Activated naive CD4-positive, alpha-beta T cell treated with anti-CD3 and anti-CD28 coated beads, Interleukin-2, amount 50 U/mL, for 24 hours (primary cell): ENCODE measurements at regions not wholly inside any gene's neighbourhood (a gene's known extent, or its start where the extent isn't known, plus 50 kb on each side); places are given as distances from the start of the nearest gene placed in this dataset.

ENCODE experiments used
- H3K27ac Mint-ChIP-seq: one replicate; pipeline ENCODE4 v1.8.0; 2021; ENCODE audit warnings: mild to moderate bottlenecking, mixed read lengths
- H3K27me3 Mint-ChIP-seq: one replicate; pipeline ENCODE4 v1.8.0; 2021; ENCODE audit warnings: mixed read lengths
- H3K36me3 Mint-ChIP-seq: one replicate; pipeline ENCODE4 v1.8.0; 2021; ENCODE audit warnings: mixed read lengths
- H3K4me1 Mint-ChIP-seq: one replicate; pipeline ENCODE4 v1.8.0; 2021; ENCODE audit warnings: mixed read lengths
- H3K4me3 Mint-ChIP-seq: one replicate; pipeline ENCODE4 v1.8.0; 2021; ENCODE audit warnings: mild to moderate bottlenecking, mixed read lengths
- H3K9me3 Mint-ChIP-seq: one replicate; pipeline ENCODE4 v1.8.0; 2021; ENCODE audit warnings: mixed read lengths

- Mint-ChIP-seq H3K27ac (no peak overlapping the region), H3K36me3 (no peaks in the 10 kb centered on the region), H3K9me3 (peaks cover 11% of the 10 kb centered on the region), H3K4me3 (no peak overlapping the region), H3K27me3 (no peaks in the 10 kb centered on the region), H3K4me1 (no peaks in the 10 kb centered on the region)
These were observed 682.7 kb upstream of the AADAT start for GRCh38 chr4:170772429-170772828.

GRCh38 chr4:170770664-170771063, 680.9 kb upstream of the AADAT start:
- H3K4me1 Mint-ChIP-seq, result no peaks in the 10 kb centered on the region
- peaks cover 11% of the 10 kb centered on the region for H3K9me3 Mint-ChIP-seq
- no peaks in the 10 kb centered on the region for H3K36me3 Mint-ChIP-seq
- no peak overlapping the region for H3K27ac Mint-ChIP-seq
- no peaks in the 10 kb centered on the region for H3K27me3 Mint-ChIP-seq
- no peak overlapping the region for H3K4me3 Mint-ChIP-seq

DNA sequence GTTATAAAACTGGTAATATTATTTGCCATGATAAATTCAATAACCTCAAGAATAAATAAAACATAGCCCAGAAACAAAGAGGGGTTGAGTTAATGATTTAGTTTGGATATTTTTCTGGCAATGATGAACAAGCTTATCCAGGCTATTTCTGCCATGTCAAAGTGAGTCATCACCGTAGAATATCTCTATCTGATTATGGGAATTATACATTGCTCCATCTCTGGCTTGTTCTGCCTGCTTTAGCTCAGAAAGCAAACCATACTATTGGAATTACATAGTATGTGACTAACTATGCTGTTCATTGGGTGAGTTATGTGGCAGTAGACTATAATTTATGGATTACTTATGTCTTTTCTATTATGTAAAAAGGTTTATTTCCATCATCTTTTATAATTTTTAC, 680.1 kb upstream of the AADAT start:
- Mint-ChIP-seq H3K4me1 (no peaks in the 10 kb centered on the region), H3K27ac (no peak overlapping the region), H3K4me3 (no peak overlapping the region), H3K36me3 (no peaks in the 10 kb centered on the region), H3K27me3 (no peaks in the 10 kb centered on the region), H3K9me3 (peaks cover 11% of the 10 kb centered on the region)

GRCh38 chr4:170758988-170759387, 669.2 kb upstream of the AADAT start:
- peaks cover 12% of the 10 kb centered on the region for H3K9me3 Mint-ChIP-seq
- H3K36me3 Mint-ChIP-seq, result no peaks in the 10 kb centered on the region
- H3K4me1 Mint-ChIP-seq, result no peaks in the 10 kb centered on the region
- H3K27ac Mint-ChIP-seq, result no peak overlapping the region
- H3K4me3 Mint-ChIP-seq, result no peak overlapping the region
- no peaks in the 10 kb centered on the region for H3K27me3 Mint-ChIP-seq

- no peaks in the 10 kb centered on the region for H3K36me3 Mint-ChIP-seq
- H3K27ac Mint-ChIP-seq, result no peak overlapping the region
- no peaks in the 10 kb centered on the region for H3K27me3 Mint-ChIP-seq
- H3K4me1 Mint-ChIP-seq, result no peaks in the 10 kb centered on the region
- peaks cover 4% of the 10 kb centered on the region for H3K9me3 Mint-ChIP-seq
- H3K4me3 Mint-ChIP-seq, result no peak overlapping the region
These were observed 660.8 kb upstream of the AADAT start for GRCh38 chr4:170750519-170750918.

DNA sequence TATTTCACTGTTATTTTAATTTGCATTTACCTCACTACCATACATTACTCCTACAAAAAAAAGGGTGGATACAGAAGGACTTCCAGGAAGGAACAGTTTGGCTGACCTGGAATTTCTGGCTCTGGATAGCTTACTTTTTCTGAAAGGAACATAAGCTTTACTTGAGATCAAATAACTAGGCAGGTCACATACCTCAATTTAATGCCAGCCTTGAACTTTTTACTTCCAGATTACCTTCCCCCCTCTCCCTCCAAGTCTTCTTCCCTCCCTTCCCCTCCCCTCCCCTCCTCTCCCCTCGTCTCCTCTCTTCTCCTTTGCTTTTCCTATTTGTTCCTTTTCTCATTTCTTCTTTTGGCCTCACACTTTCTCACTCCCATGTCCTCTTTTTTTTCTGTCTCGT, 659.2 kb upstream of the AADAT start:
- H3K4me3 Mint-ChIP-seq, result no peak overlapping the region
- peaks cover 4% of the 10 kb centered on the region for H3K9me3 Mint-ChIP-seq
- H3K4me1 Mint-ChIP-seq, result no peaks in the 10 kb centered on the region
- H3K27ac Mint-ChIP-seq, result no peak overlapping the region
- H3K27me3 Mint-ChIP-seq, result no peaks in the 10 kb centered on the region
- no peaks in the 10 kb centered on the region for H3K36me3 Mint-ChIP-seq

GRCh38 chr4:170743633-170744032, 653.9 kb upstream of the AADAT start:
- H3K4me1 Mint-ChIP-seq, result no peaks in the 10 kb centered on the region
- H3K36me3 Mint-ChIP-seq, result no peaks in the 10 kb centered on the region
- H3K27me3 Mint-ChIP-seq, result no peaks in the 10 kb centered on the region

DNA sequence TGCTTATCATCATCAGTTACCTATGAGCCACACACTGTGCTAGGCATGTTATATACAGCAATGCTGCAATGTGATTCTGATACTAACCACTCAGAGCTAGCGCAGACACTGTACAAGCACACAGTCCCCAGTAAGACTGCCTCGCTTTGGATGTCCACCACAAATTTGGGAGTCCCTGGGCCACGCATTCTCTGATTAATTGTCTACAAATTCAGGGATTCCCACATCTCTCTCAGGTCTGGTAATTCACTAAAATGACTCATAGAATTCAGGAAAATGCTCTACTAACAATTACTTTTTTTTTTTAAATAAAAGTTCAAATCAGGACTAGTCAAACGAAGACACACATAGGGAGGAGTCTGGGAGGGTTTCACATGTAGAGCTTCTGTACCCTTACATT, 652.1 kb upstream of the AADAT start:
- H3K27me3 Mint-ChIP-seq, result no peaks in the 10 kb centered on the region
- H3K4me3 Mint-ChIP-seq, result no peak overlapping the region
- no peak overlapping the region for H3K27ac Mint-ChIP-seq
- H3K4me1 Mint-ChIP-seq, result no peaks in the 10 kb centered on the region
- no peaks in the 10 kb centered on the region for H3K9me3 Mint-ChIP-seq
- H3K36me3 Mint-ChIP-seq, result no peaks in the 10 kb centered on the region

More at GRCh38 chr4:170743633-170744032, 653.9 kb upstream of the AADAT start:
- H3K9me3 Mint-ChIP-seq, result no peaks in the 10 kb centered on the region
- H3K27ac Mint-ChIP-seq, result no peak overlapping the region
- H3K4me3 Mint-ChIP-seq, result no peak overlapping the region

DNA sequence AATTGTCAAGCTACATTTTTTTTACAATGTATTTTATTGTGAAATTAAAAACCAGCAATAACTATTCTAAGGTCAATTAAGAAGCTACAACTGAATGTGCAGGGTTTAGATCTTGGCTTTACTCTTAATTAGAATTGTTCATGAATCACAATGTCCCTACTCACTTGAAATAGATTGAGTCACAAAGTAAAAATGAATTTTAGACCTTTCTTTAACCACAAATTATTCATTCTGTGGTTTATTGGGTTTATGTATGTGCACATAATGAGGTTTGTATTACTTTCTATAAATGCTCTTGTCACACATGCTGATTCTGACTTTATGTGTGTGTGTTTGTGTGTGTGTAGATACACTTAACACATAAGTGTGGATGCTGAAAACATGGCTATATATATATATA, 647.0 kb upstream of the AADAT start:
- no peaks in the 10 kb centered on the region for H3K4me1 Mint-ChIP-seq
- H3K27me3 Mint-ChIP-seq, result no peaks in the 10 kb centered on the region

GRCh38 chr4:170729897-170730296, 640.1 kb upstream of the AADAT start:
- Mint-ChIP-seq H3K27ac (no peak overlapping the region), H3K4me1 (no peaks in the 10 kb centered on the region), H3K36me3 (no peaks in the 10 kb centered on the region), H3K27me3 (no peaks in the 10 kb centered on the region), H3K9me3 (no peaks in the 10 kb centered on the region), H3K4me3 (no peak overlapping the region)

More for the DNA sequence above, 647.0 kb upstream of the AADAT start:
- Mint-ChIP-seq H3K9me3 (no peaks in the 10 kb centered on the region), H3K27ac (no peak overlapping the region), H3K4me3 (no peak overlapping the region), H3K36me3 (no peaks in the 10 kb centered on the region)

DNA sequence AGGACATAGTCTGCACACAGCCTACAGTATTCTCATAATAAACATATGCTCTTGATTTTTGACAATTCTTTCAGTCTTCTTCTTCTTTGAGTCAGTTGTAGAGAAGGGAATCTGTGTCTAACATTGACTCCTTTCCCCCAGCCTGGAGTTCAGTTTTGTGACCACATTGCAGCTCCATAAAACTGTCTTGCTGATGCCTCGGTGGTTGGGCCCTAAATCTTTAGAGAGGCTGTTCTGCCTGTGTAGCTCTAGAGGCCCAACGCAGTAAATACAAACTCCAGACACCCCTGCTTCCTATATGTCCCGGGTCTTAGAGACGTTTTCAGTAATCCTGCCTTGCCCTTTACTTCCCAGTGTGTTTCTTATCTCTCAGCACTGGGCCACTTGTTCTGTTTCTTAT, 639.5 kb upstream of the AADAT start:
- Mint-ChIP-seq H3K36me3 (no peaks in the 10 kb centered on the region), H3K4me3 (no peak overlapping the region), H3K9me3 (no peaks in the 10 kb centered on the region), H3K27ac (no peak overlapping the region), H3K4me1 (no peaks in the 10 kb centered on the region), H3K27me3 (no peaks in the 10 kb centered on the region)

DNA sequence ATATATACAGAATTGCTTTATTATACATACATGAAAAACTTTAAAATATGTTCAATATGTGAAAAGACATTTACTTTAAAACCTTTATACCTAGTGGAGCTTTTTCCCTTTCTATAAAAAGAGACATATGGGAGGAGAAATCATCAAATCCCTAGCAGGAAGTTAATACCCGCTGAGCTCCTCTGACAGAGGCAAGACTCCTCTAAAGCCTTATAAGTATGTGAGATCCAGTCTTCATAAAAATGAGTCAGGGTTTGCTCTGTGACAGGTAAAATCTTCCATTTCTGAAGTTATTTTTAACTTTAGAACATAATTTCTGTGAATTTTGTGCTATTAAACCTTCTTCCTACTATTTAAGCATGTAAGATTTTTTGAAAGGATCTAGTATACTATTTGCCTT, 634.4 kb upstream of the AADAT start:
- H3K36me3 Mint-ChIP-seq, result no peaks in the 10 kb centered on the region
- H3K27me3 Mint-ChIP-seq, result no peaks in the 10 kb centered on the region
- no peak overlapping the region for H3K4me3 Mint-ChIP-seq
- no peak overlapping the region for H3K27ac Mint-ChIP-seq
- no peaks in the 10 kb centered on the region for H3K4me1 Mint-ChIP-seq
- no peaks in the 10 kb centered on the region for H3K9me3 Mint-ChIP-seq

DNA sequence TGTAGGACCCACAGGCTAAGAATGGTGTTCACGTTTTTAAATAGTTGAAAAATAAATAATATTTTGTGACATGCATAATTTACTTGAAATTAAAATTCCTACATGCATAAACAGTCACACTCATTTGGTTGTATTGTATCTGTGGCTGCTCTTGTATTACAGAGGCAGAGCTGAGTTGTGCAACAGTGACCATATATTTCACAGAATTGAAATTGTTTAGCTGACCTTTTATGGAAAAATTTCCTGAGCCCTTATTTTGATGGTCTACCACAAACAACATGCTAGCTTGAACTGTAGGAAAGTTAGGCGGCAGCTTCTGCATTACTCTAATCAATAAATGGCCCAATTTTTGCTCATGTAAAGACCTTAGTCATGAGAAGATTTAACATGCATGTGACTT, 633.4 kb upstream of the AADAT start:
- Mint-ChIP-seq H3K4me3 (no peak overlapping the region), H3K27me3 (no peaks in the 10 kb centered on the region), H3K4me1 (no peaks in the 10 kb centered on the region), H3K9me3 (no peaks in the 10 kb centered on the region), H3K36me3 (no peaks in the 10 kb centered on the region), H3K27ac (no peak overlapping the region)

DNA sequence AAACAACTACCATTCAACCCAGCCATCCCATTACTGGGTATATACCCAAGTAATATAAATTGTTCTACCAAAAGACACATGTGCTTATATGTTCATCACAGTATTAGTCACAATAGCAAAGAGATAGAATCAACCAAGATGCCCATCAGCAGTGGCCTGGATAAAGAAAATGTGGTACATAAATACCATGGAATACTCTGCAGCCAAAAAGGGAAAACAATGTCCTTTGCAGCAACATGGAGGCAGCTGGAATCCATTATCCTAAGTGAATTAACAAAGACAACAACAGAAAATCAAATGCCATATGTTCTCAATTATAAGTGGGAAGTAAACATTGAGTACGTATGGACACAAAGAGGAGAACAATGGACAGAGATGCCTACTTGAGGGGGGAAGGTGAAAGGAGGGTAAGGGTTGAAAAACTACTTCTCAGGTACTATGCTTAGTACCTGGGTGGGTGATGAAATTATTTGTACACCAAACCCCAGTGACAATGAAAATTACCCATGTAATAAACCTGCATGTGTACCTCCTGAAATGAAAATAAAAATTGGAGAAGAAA, 632.1 kb upstream of the AADAT start:
- H3K27ac Mint-ChIP-seq, result no peak overlapping the region
- no peaks in the 10 kb centered on the region for H3K9me3 Mint-ChIP-seq
- H3K36me3 Mint-ChIP-seq, result no peaks in the 10 kb centered on the region
- H3K27me3 Mint-ChIP-seq, result no peaks in the 10 kb centered on the region
- no peaks in the 10 kb centered on the region for H3K4me1 Mint-ChIP-seq
- H3K4me3 Mint-ChIP-seq, result no peak overlapping the region

GRCh38 chr4:170716868-170717267, 627.1 kb upstream of the AADAT start:
- Mint-ChIP-seq H3K9me3 (no peaks in the 10 kb centered on the region), H3K27me3 (no peaks in the 10 kb centered on the region), H3K36me3 (no peaks in the 10 kb centered on the region)

GRCh38 chr4:170705907-170706306, 616.2 kb upstream of the AADAT start:
- H3K27me3 Mint-ChIP-seq, result no peaks in the 10 kb centered on the region

More at GRCh38 chr4:170716868-170717267, 627.1 kb upstream of the AADAT start:
- Mint-ChIP-seq H3K4me3 (no peak overlapping the region), H3K4me1 (no peaks in the 10 kb centered on the region), H3K27ac (no peak overlapping the region)

GRCh38 chr4:170700064-170700463, 610.3 kb upstream of the AADAT start:
- Mint-ChIP-seq H3K27ac (no peak overlapping the region), H3K36me3 (no peaks in the 10 kb centered on the region), H3K4me1 (no peaks in the 10 kb centered on the region), H3K27me3 (no peaks in the 10 kb centered on the region), H3K4me3 (no peak overlapping the region), H3K9me3 (peaks cover 10% of the 10 kb centered on the region)

More at GRCh38 chr4:170705907-170706306, 616.2 kb upstream of the AADAT start:
- Mint-ChIP-seq H3K27ac (no peak overlapping the region), H3K9me3 (no peaks in the 10 kb centered on the region), H3K4me3 (no peak overlapping the region), H3K36me3 (no peaks in the 10 kb centered on the region), H3K4me1 (no peaks in the 10 kb centered on the region)
